Mesenchymal stem cell (in vitro differentiated cells and primary cell): ENCODE measurements at regions not wholly inside any gene's neighbourhood (a gene's known extent, or its start where the extent isn't known, plus 50 kb on each side); places are given as distances from the start of the nearest gene placed in this dataset.

ENCODE experiments used
- DNase-seq: peaks from one replicate; pipeline ENCODE4 v3.0.0-alpha.2; 2013
- H2AFZ ChIP-seq: one replicate; pipeline ENCODE4 v1.6.1; 2013; ENCODE audit warnings: low read depth, mild to moderate bottlenecking, control low read depth, inconsistent platforms, low read length, moderate library complexity
- H2AK5ac ChIP-seq: 2 replicates; pipeline ENCODE4 v1.6.1; 2013; ENCODE audit warnings: low read length, moderate library complexity, mild to moderate bottlenecking, inconsistent platforms; ENCODE audit not compliant: severe bottlenecking
- H2BK120ac ChIP-seq: one replicate; pipeline ENCODE4 v1.6.1; 2013; ENCODE audit warnings: low read depth, mild to moderate bottlenecking, inconsistent platforms, low read length, moderate library complexity
- H2BK12ac ChIP-seq, 2 experiments: one replicate each; pipeline ENCODE4 v1.6.1; 2013; ENCODE audit warnings: inconsistent platforms in 2 of 2, low read length in 2 of 2, mild to moderate bottlenecking in 2 of 2, moderate library complexity in 2 of 2, control low read depth in 1 of 2
- H2BK15ac ChIP-seq: one replicate; pipeline ENCODE4 v1.6.1; 2013; ENCODE audit warnings: mild to moderate bottlenecking, low read depth, inconsistent platforms; ENCODE audit not compliant: poor library complexity, severe bottlenecking
- H2BK5ac ChIP-seq: 2 replicates; pipeline ENCODE4 v1.6.1; 2013; ENCODE audit warnings: low read depth, mild to moderate bottlenecking, low read length, control low read depth, inconsistent platforms; ENCODE audit not compliant: poor library complexity, severe bottlenecking
- H3K14ac ChIP-seq, 2 experiments: one replicate each; pipeline ENCODE4 v1.6.1; 2013; ENCODE audit warnings: inconsistent platforms in 2 of 2, low read length in 2 of 2, control low read depth in 1 of 2, mild to moderate bottlenecking in 1 of 2, moderate library complexity in 1 of 2
- H3K18ac ChIP-seq, 2 experiments: one replicate each; pipeline ENCODE4 v1.6.1; 2013; ENCODE audit warnings: inconsistent platforms in 2 of 2, low read length in 2 of 2, control low read depth in 1 of 2, low read depth in 1 of 2, mild to moderate bottlenecking in 1 of 2
- H3K23ac ChIP-seq, 2 experiments: one replicate each; pipeline ENCODE4 v1.6.1; 2013; ENCODE audit warnings: inconsistent platforms in 2 of 2, low read length in 2 of 2, mild to moderate bottlenecking in 2 of 2, moderate library complexity in 2 of 2, control low read depth in 1 of 2
- H3K27ac ChIP-seq: 2 replicates; pipeline ENCODE4 v1.5.1; 2013; ENCODE audit warnings: mild to moderate bottlenecking, moderate library complexity, low read length, control low read depth, inconsistent platforms; ENCODE audit not compliant: poor library complexity, severe bottlenecking
- H3K27me3 ChIP-seq, 2 experiments: 2 replicates each; pipeline versions ENCODE4 v1.6.1 to v1.7.0; 2013; ENCODE audit warnings: low read length in 2 of 2, mild to moderate bottlenecking in 2 of 2, moderate library complexity in 2 of 2, control low read depth in 1 of 2, inconsistent platforms in 1 of 2; ENCODE audit not compliant: control insufficient read depth in 1 of 2, insufficient read depth in 1 of 2
- H3K36me3 ChIP-seq, 2 experiments: 2 replicates each; pipeline versions ENCODE4 v1.6.1 to v1.7.0; 2013; ENCODE audit warnings: low read length in 2 of 2, control low read depth in 1 of 2, inconsistent platforms in 1 of 2, low read depth in 1 of 2, mild to moderate bottlenecking in 1 of 2; ENCODE audit not compliant: insufficient read depth in 2 of 2, control insufficient read depth in 1 of 2
- H3K4ac ChIP-seq, 2 experiments: one replicate each; pipeline ENCODE4 v1.6.1; 2013; ENCODE audit warnings: inconsistent platforms in 2 of 2, low read length in 2 of 2, mild to moderate bottlenecking in 2 of 2, moderate library complexity in 2 of 2, control low read depth in 1 of 2, low read depth in 1 of 2
- H3K4me1 ChIP-seq: 2 replicates; pipeline ENCODE4 v1.6.1; 2013; ENCODE audit warnings: low read depth, low read length, control low read depth; ENCODE audit not compliant: control insufficient read depth, insufficient read depth
- H3K4me2 ChIP-seq: 2 replicates; pipeline ENCODE4 v1.6.1; 2013; ENCODE audit warnings: low read length, mild to moderate bottlenecking, inconsistent platforms; ENCODE audit not compliant: poor library complexity, severe bottlenecking
- H3K4me3 ChIP-seq, 2 experiments: 2 replicates each; pipeline versions ENCODE4 v1.5.1 to v1.7.0; 2013; ENCODE audit warnings: low read length in 2 of 2, mild to moderate bottlenecking in 2 of 2, control low read depth in 1 of 2, low read depth in 1 of 2; ENCODE audit not compliant: insufficient read depth in 1 of 2
- H3K79me1 ChIP-seq: replicated peaks from 2 replicates; pipeline ENCODE4 v1.6.1; 2013; ENCODE audit warnings: mild to moderate bottlenecking, control low read depth, low read length, inconsistent platforms; ENCODE audit not compliant: poor library complexity, severe bottlenecking
- H3K9ac ChIP-seq: 2 replicates; pipeline ENCODE4 v1.7.0; 2013; ENCODE audit warnings: mild to moderate bottlenecking, low read length, moderate library complexity
- H3K9me3 ChIP-seq: 2 replicates; pipeline ENCODE4 v1.7.0; 2013; ENCODE audit warnings: mild to moderate bottlenecking, low read length; ENCODE audit not compliant: control insufficient read depth
- H4K8ac ChIP-seq: one replicate; pipeline ENCODE4 v1.6.1; 2013; ENCODE audit warnings: inconsistent platforms, mild to moderate bottlenecking, low read length, moderate library complexity
- H4K91ac ChIP-seq: one replicate; pipeline ENCODE4 v1.6.1; 2013; ENCODE audit warnings: mild to moderate bottlenecking, low read length, inconsistent platforms
- WGBS: methylation state at CpG from one replicate; pipeline ENCODE4 v1.1.7; 2013; ENCODE audit warnings: mixed read lengths; 5-methylcytosine and 5-hydroxymethylcytosine counted together

- DNase-seq: no peak
- Histone ChIP-seq H2BK12ac (no peak overlapping the region), H3K4me1 (no peaks in the 10 kb centered on the region), H2AFZ (no peak overlapping the region), H2BK15ac (no peak overlapping the region), H3K36me3 (no peaks in the 10 kb centered on the region), H2AK5ac (no peak overlapping the region), H3K79me1 (no peaks in the 10 kb centered on the region), H2BK5ac (no peak overlapping the region), H3K4me3 (no peak overlapping the region), H3K9me3 (peaks cover 21% of the 10 kb centered on the region), H3K4me2 (no peak overlapping the region), H4K8ac (no peak overlapping the region), H3K4ac (no peak overlapping the region), H4K91ac (no peak overlapping the region), H3K9ac (no peak overlapping the region), H3K27ac (no peak overlapping the region), H3K18ac (no peak overlapping the region), H3K27me3 (no peaks in the 10 kb centered on the region), H3K14ac (no peak overlapping the region), H3K23ac (no peak overlapping the region), H2BK120ac (no peak overlapping the region)
- 86% methylated on average over 2 of the region's 3 CpGs for WGBS
Observed at GRCh38 chr16:59510008-59510424, 775.9 kb upstream of the GOT2 start.

GRCh38 chr16:59500601-59501000 is 766.5 kb upstream of the GOT2 start:
- no peaks in the 10 kb centered on the region for H3K4me1 ChIP-seq
- WGBS: 33% methylated on average over 1 of the region's 3 CpGs
- no peaks in the 10 kb centered on the region for H3K9me3 ChIP-seq
- no peak overlapping the region for H2BK12ac ChIP-seq
- no peaks in the 10 kb centered on the region for H3K79me1 ChIP-seq
- no peak overlapping the region for H2BK5ac ChIP-seq
- H4K91ac ChIP-seq: no peak overlapping the region
- no peaks in the 10 kb centered on the region for H3K36me3 ChIP-seq
- H2BK120ac ChIP-seq: no peak overlapping the region
- no peak overlapping the region for H2AK5ac ChIP-seq
- no peak overlapping the region for H2AFZ ChIP-seq
- no peak overlapping the region for H2BK15ac ChIP-seq
- H3K4me2 ChIP-seq: no peak overlapping the region
- H3K9ac ChIP-seq: no peak overlapping the region
- no peak overlapping the region for H3K18ac ChIP-seq
- no peaks in the 10 kb centered on the region for H3K27me3 ChIP-seq
- no peak overlapping the region for H4K8ac ChIP-seq
- no peak for DNase-seq
- no peak overlapping the region for H3K4ac ChIP-seq
- H3K4me3 ChIP-seq: no peak overlapping the region
- H3K14ac ChIP-seq: no peak overlapping the region
- H3K23ac ChIP-seq: no peak overlapping the region
- no peak overlapping the region for H3K27ac ChIP-seq

GRCh38 chr16:59487067-59487466 is 753.0 kb upstream of the GOT2 start:
- no CpG with 5 or more reads among the region's 2 CpGs for WGBS
- Histone ChIP-seq H3K27ac (no peak overlapping the region), H2AK5ac (no peak overlapping the region), H3K9me3 (peaks cover 5% of the 10 kb centered on the region), H4K8ac (no peak overlapping the region), H3K4me3 (no peak overlapping the region), H4K91ac (no peak overlapping the region), H3K36me3 (no peaks in the 10 kb centered on the region), H3K9ac (no peak overlapping the region), H3K14ac (no peak overlapping the region), H3K27me3 (no peaks in the 10 kb centered on the region), H2BK5ac (no peak overlapping the region), H2BK15ac (no peak overlapping the region), H2AFZ (no peak overlapping the region), H3K4ac (no peak overlapping the region), H3K18ac (no peak overlapping the region), H3K4me1 (no peaks in the 10 kb centered on the region), H3K79me1 (no peaks in the 10 kb centered on the region), H2BK120ac (no peak overlapping the region), H3K23ac (no peak overlapping the region), H3K4me2 (no peak overlapping the region), H2BK12ac (no peak overlapping the region)
- no peak for DNase-seq

GRCh38 chr16:59484833-59485516 is 750.9 kb upstream of the GOT2 start:
- H4K8ac ChIP-seq: no peak overlapping the region
- no peak overlapping the region for H3K23ac ChIP-seq
- no peak for DNase-seq
- no peak overlapping the region for H3K4ac ChIP-seq
- H2AFZ ChIP-seq: no peak overlapping the region
- no peak overlapping the region for H2AK5ac ChIP-seq
- no peak overlapping the region for H3K18ac ChIP-seq
- no peak overlapping the region for H3K4me3 ChIP-seq
- no peak overlapping the region for H2BK5ac ChIP-seq
- H3K14ac ChIP-seq: no peak overlapping the region
- H4K91ac ChIP-seq: no peak overlapping the region
- no peak overlapping the region for H3K9ac ChIP-seq
- no peak overlapping the region for H3K4me2 ChIP-seq
- no peaks in the 10 kb centered on the region for H3K79me1 ChIP-seq
- H3K27ac ChIP-seq: no peak overlapping the region
- no peak overlapping the region for H2BK15ac ChIP-seq
- no peak overlapping the region for H2BK120ac ChIP-seq
- no peaks in the 10 kb centered on the region for H3K36me3 ChIP-seq
- no peaks in the 10 kb centered on the region for H3K27me3 ChIP-seq
- H3K9me3 ChIP-seq: peaks cover 5% of the 10 kb centered on the region
- WGBS: 82% methylated on average over 2 of the region's 2 CpGs
- no peak overlapping the region for H2BK12ac ChIP-seq
- no peaks in the 10 kb centered on the region for H3K4me1 ChIP-seq
